Esophagus squamous epithelium (tissue), 5 donors: ENCODE measurements at regions not wholly inside any gene's neighbourhood (a gene's known extent, or its start where the extent isn't known, plus 50 kb on each side); places are given as distances from the start of the nearest gene placed in this dataset.

ENCODE experiments used
- DNase-seq: peaks from one replicate; lab custom pipeline; 2025; lab: John Stamatoyannopoulos, UW
- H3K27ac ChIP-seq, 4 donors: fragments of 200-600 bp; sonication (generic); one replicate each; pipeline ENCODE4 v1.5.1; 2016 to 2019; ENCODE audit warnings: mild to moderate bottlenecking in 1 of 4
- H3K27me3 ChIP-seq, 4 donors: fragments of 200-600 bp; sonication (generic); 1 replicate in 3 of 4; 2 replicates in 1 of 4; pipeline versions ENCODE4 v1.5.1 to v1.6.0; 2017 to 2021; ENCODE audit warnings: antibody characterized with exemption in 1 of 4
- H3K36me3 ChIP-seq, 3 donors: fragments of 200-600 bp; sonication (generic); one replicate each; pipeline ENCODE4 v1.5.1; 2016 to 2019
- H3K4me1 ChIP-seq, 3 donors: fragments of 200-600 bp; sonication (generic); one replicate each; pipeline ENCODE4 v1.5.1; 2017 to 2019
- H3K4me3 ChIP-seq, 4 donors: fragments of 200-600 bp; sonication (generic); 1 replicate in 3 of 4; 2 replicates in 1 of 4; pipeline ENCODE4 v1.5.1; 2016 to 2019; ENCODE audit warnings: mild to moderate bottlenecking in 2 of 4, moderate library complexity in 1 of 4
- H3K9me3 ChIP-seq, 3 donors: fragments of 200-600 bp; sonication (generic); one replicate each; pipeline ENCODE4 v1.5.1; 2016 to 2019
- POLR2A ChIP-seq, 4 donors: fragments of 450-650 bp; IDR thresholded peaks; one replicate each; pipeline ENCODE4 v1.6.1; 2017; ENCODE audit warnings: antibody characterized with exemption in 4 of 4, mild to moderate bottlenecking in 4 of 4, moderate library complexity in 3 of 4
- WGBS, 2 donors: methylation state at CpG; one replicate each; pipeline ENCODE4 v1.1.5; 2018; 5-methylcytosine and 5-hydroxymethylcytosine counted together
- intact Hi-C: fragments of 100-400 bp; cut with DNase I; formaldehyde crosslinking; loops from one replicate; pipeline ENCODE4 v1.15.0; 2022
- TF ChIP-seq, protein P1 (sequence below), 6 experiments: fragments of 450-650 bp in 4 of 6; fragments of 200-600 bp in 2 of 6; sonication (generic) in 2 of 6; IDR thresholded peaks; one replicate each; pipeline ENCODE4 v1.5.1; 2016 to 2019; ENCODE audit warnings: antibody characterized with exemption in 6 of 6, mild to moderate bottlenecking in 4 of 6, moderate library complexity in 4 of 6
- donor health status: DM: yes; HTN: yes; CAD: no.

DNA sequence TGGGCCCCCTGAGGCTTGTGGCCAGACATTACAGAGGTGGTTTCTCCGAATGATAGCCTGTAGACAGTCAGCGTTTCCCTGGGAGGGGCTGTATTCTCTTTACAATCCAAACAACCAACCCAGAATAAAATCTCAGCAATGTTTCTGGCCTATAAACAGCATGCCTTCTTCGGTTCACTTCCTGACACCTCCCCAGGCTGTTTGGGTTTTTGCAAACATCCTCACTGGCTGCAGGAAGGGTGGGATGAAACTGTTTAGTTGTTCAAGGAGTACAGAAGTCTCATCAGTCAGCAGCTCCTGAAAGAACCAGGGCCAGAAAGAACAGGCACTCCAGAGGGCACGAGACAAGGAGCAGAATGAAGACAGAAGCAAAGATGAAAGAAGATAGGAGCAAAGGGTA lies 350.0 kb downstream of the QKI start:
- WGBS, 2 donors: 18 to 29% methylated on average over 4 of the region's 4 CpGs
- Histone ChIP-seq H3K36me3 (no peaks in the 10 kb centered on the region), H3K9me3 (no peaks in the 10 kb centered on the region), H3K4me3 (no peak overlapping the region), H3K27ac (peak overlapping the region in 2 of 4 donors; percentile 32 to 49), H3K4me1 (peaks cover 0 to 23% (median 5%) of the 10 kb centered on the region in 3 donors), H3K27me3 (no peaks in the 10 kb centered on the region)
- intact Hi-C loops: no loop called here
- no peak for TF ChIP-seq POLR2A (IDR thresholded peaks at IDR 0.05)
- TF ChIP-seq, protein P1, sequence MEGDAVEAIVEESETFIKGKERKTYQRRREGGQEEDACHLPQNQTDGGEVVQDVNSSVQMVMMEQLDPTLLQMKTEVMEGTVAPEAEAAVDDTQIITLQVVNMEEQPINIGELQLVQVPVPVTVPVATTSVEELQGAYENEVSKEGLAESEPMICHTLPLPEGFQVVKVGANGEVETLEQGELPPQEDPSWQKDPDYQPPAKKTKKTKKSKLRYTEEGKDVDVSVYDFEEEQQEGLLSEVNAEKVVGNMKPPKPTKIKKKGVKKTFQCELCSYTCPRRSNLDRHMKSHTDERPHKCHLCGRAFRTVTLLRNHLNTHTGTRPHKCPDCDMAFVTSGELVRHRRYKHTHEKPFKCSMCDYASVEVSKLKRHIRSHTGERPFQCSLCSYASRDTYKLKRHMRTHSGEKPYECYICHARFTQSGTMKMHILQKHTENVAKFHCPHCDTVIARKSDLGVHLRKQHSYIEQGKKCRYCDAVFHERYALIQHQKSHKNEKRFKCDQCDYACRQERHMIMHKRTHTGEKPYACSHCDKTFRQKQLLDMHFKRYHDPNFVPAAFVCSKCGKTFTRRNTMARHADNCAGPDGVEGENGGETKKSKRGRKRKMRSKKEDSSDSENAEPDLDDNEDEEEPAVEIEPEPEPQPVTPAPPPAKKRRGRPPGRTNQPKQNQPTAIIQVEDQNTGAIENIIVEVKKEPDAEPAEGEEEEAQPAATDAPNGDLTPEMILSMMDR (IDR thresholded peaks at IDR 0.05): no peak
- DNase-seq: no peak

DNA sequence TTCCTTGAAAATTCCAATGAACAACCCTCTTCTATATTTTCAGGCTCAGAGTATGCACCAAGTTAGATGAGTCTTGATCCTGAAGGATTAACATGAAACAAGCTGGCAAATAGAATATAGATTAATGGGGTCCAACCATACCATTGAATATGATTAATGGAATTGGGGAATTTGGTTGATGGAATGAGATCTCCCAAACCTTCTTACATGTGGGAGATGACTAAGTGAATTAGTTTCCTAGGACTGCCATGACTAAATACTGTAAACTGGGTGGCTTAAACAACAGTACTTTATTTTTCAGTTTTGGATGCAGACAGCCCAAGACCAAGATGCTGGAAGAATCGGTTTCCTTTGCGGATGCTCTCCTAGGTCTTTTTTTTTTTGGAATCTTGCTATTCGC lies 347.0 kb downstream of the QKI start:
- Histone ChIP-seq H3K27ac (no peak overlapping the region), H3K27me3 (no peaks in the 10 kb centered on the region), H3K9me3 (no peaks in the 10 kb centered on the region), H3K36me3 (no peaks in the 10 kb centered on the region), H3K4me3 (no peak overlapping the region), H3K4me1 (peaks cover 0 to 23% (median 5%) of the 10 kb centered on the region in 3 donors)
- no peak for DNase-seq
- intact Hi-C loops: no loop called here
- TF ChIP-seq, protein P1 (IDR thresholded peaks at IDR 0.05): no peak
- no peak for TF ChIP-seq POLR2A (IDR thresholded peaks at IDR 0.05)
- WGBS, 2 donors: 62 to 97% methylated on average over 3 of the region's 3 CpGs

DNA sequence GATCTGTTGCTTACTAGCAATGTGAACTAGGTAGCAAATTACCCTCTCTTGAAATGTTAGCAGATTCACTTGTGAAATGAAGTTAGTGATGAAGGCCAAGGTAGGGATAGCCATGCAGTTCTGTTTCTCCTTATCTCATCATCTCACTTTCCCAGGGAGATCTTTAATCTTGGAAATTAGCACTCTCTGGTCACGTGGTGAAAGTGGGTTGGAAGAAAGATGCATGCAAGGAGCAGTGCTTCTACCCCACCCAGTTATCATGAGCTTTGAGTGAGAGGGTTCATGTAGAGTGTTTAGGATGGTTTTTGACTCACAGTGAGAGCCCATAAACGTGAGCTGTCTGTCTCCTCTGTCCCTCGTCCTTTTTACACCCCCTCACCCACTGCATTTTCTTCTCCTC lies 346.3 kb downstream of the QKI start:
- 49 to 72% methylated on average over 3 of the region's 3 CpGs for WGBS, 2 donors
- H3K36me3 ChIP-seq: no peaks in the 10 kb centered on the region
- intact Hi-C loops: no loop called here
- no peaks in the 10 kb centered on the region for H3K9me3 ChIP-seq
- H3K4me3 ChIP-seq: no peak overlapping the region
- DNase-seq: no peak
- peaks cover 0 to 19% (median 5%) of the 10 kb centered on the region in 3 donors for H3K4me1 ChIP-seq
- TF ChIP-seq, protein P1 (IDR thresholded peaks at IDR 0.05): no peak
- TF ChIP-seq POLR2A (IDR thresholded peaks at IDR 0.05): no peak
- no peaks in the 10 kb centered on the region for H3K27me3 ChIP-seq
- no peak overlapping the region for H3K27ac ChIP-seq

DNA sequence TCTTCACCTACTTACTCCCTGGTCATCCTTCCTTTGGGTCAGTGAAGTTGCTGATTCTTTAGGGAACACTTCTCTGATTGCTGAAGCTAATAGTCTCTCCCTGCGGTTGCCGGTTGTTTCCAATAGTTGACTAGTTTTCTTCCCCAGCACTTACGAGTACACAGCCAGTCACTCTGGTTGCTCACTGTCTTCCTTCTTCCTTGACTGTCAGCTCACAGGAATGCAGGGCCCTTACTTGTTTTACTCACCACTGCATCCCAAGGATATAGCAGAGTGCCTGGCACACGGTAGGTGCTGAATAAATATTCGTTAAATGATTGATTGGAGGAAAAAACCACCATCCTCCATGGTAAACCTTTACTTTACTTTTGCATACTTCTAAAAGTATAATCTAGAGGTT lies 345.0 kb downstream of the QKI start:
- DNase-seq: no peak
- intact Hi-C loops: no loop called here
- H3K4me3 ChIP-seq: no peak overlapping the region
- H3K4me1 ChIP-seq: peaks cover 0 to 6% (median 2%) of the 10 kb centered on the region in 3 donors
- no peaks in the 10 kb centered on the region for H3K9me3 ChIP-seq
- no peaks in the 10 kb centered on the region for H3K27me3 ChIP-seq
- 86 to 92% methylated on average over 4 to 5 of the region's 5 CpGs for WGBS, 2 donors
- H3K36me3 ChIP-seq: no peaks in the 10 kb centered on the region
- H3K27ac ChIP-seq: no peak overlapping the region
- TF ChIP-seq, protein P1 (IDR thresholded peaks at IDR 0.05): no peak
- TF ChIP-seq POLR2A (IDR thresholded peaks at IDR 0.05): no peak

DNA sequence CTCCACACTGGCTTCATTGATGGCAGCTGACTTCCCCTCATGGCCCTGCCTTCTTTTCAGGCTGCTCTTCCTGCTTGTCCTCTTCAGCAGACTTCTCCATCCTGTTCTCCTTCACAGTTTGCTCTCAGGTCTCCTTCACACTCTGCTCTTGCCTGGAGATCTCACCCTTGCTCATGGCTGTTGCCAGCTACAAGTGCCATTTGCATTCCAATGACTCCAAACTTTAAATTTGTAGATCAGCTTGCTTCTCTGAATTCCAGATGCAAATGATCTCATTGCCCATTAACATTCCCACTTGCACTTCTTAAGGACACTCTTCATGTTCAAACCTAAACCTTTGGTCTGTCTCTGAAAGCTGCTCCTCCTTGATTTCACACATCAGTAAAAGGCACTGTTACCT lies 343.0 kb downstream of the QKI start:
- Histone ChIP-seq H3K27me3 (no peaks in the 10 kb centered on the region), H3K4me3 (no peak overlapping the region), H3K9me3 (peaks cover 0 to 4% (median 0%) of the 10 kb centered on the region in 3 donors), H3K27ac (no peak overlapping the region), H3K4me1 (no peaks in the 10 kb centered on the region), H3K36me3 (no peaks in the 10 kb centered on the region)
- no peak for DNase-seq
- intact Hi-C loops: no loop called here
- TF ChIP-seq, protein P1 (IDR thresholded peaks at IDR 0.05): no peak
- TF ChIP-seq POLR2A (IDR thresholded peaks at IDR 0.05): no peak
